Nephron progenitor cell (in vitro differentiated cells): ENCODE measurements at regions not wholly inside any gene's neighbourhood (a gene's known extent, or its start where the extent isn't known, plus 50 kb on each side); places are given as distances from the start of the nearest gene placed in this dataset.

Experiments used
- DNase-seq: peaks from one replicate; pipeline ENCODE4 v3.0.0; 2021
- H3K27ac Mint-ChIP-seq: 2 replicates; pipeline ENCODE4 v1.8.0; 2021; ENCODE audit warnings: mild to moderate bottlenecking, moderate library complexity, mixed read lengths
- H3K27me3 Mint-ChIP-seq: 2 replicates; pipeline ENCODE4 v1.8.0; 2021; ENCODE audit warnings: mild to moderate bottlenecking, low read depth, mixed read lengths; ENCODE audit not compliant: poor library complexity
- H3K36me3 Mint-ChIP-seq: 2 replicates; pipeline ENCODE4 v1.8.0; 2021; ENCODE audit warnings: low read depth, mixed read lengths
- H3K4me1 Mint-ChIP-seq: 2 replicates; pipeline ENCODE4 v1.8.0; 2021; ENCODE audit warnings: mixed read lengths
- H3K4me3 Mint-ChIP-seq: 2 replicates; pipeline ENCODE4 v1.8.0; 2021; ENCODE audit warnings: mild to moderate bottlenecking, moderate library complexity, mixed read lengths
- H3K9me3 Mint-ChIP-seq: 2 replicates; pipeline ENCODE4 v1.8.0; 2021; ENCODE audit warnings: mild to moderate bottlenecking, moderate library complexity, mixed read lengths
- CTCF ChIP-seq: fragments of 200-600 bp; sonication (generic); IDR thresholded peaks from 2 replicates; pipeline ENCODE4 v1.5.0; 2021; ENCODE audit warnings: antibody characterized with exemption

GRCh38 chr2:129129087-129129486, 810.4 kb upstream of the HS6ST1 start:
- Mint-ChIP-seq H3K27me3 (peaks cover 6% of the 10 kb centered on the region), H3K27ac (no peak overlapping the region), H3K9me3 (peaks cover 8% of the 10 kb centered on the region), H3K4me3 (no peak overlapping the region), H3K4me1 (no peaks in the 10 kb centered on the region), H3K36me3 (no peaks in the 10 kb centered on the region)
- TF ChIP-seq CTCF: no peak
- DNase-seq: no peak

- Mint-ChIP-seq H3K27ac (no peak overlapping the region), H3K27me3 (peaks cover 5% of the 10 kb centered on the region), H3K9me3 (peaks cover 9% of the 10 kb centered on the region), H3K4me1 (no peaks in the 10 kb centered on the region), H3K4me3 (no peak overlapping the region), H3K36me3 (no peaks in the 10 kb centered on the region)
- DNase-seq: no peak
- no peak for TF ChIP-seq CTCF
Measured at GRCh38 chr2:129133692-129134641, 815.3 kb upstream of the HS6ST1 start.

GRCh38 chr2:129135017-129135416, 816.3 kb upstream of the HS6ST1 start:
- H3K27me3 Mint-ChIP-seq: peaks cover 3% of the 10 kb centered on the region
- H3K9me3 Mint-ChIP-seq: peaks cover 11% of the 10 kb centered on the region
- TF ChIP-seq CTCF: no peak
- no peak for DNase-seq
- H3K27ac Mint-ChIP-seq: no peak overlapping the region
- no peak overlapping the region for H3K4me3 Mint-ChIP-seq
- H3K4me1 Mint-ChIP-seq: no peaks in the 10 kb centered on the region
- H3K36me3 Mint-ChIP-seq: no peaks in the 10 kb centered on the region

- no peaks in the 10 kb centered on the region for H3K27me3 Mint-ChIP-seq
- H3K9me3 Mint-ChIP-seq: peaks cover 11% of the 10 kb centered on the region
- H3K4me3 Mint-ChIP-seq: no peak overlapping the region
- H3K4me1 Mint-ChIP-seq: peaks cover 6% of the 10 kb centered on the region
- no peak overlapping the region for H3K27ac Mint-ChIP-seq
- H3K36me3 Mint-ChIP-seq: no peaks in the 10 kb centered on the region
- no peak for TF ChIP-seq CTCF
- no peak for DNase-seq
Measured at GRCh38 chr2:129139380-129139779, 820.7 kb upstream of the HS6ST1 start.

GRCh38 chr2:129142465-129142864, 823.8 kb upstream of the HS6ST1 start:
- peaks cover 6% of the 10 kb centered on the region for H3K4me1 Mint-ChIP-seq
- H3K27ac Mint-ChIP-seq: peak overlapping the region; percentile 13
- TF ChIP-seq CTCF: no peak
- H3K9me3 Mint-ChIP-seq: peaks cover 10% of the 10 kb centered on the region
- H3K36me3 Mint-ChIP-seq: no peaks in the 10 kb centered on the region
- no peak overlapping the region for H3K4me3 Mint-ChIP-seq
- DNase-seq: no peak
- no peaks in the 10 kb centered on the region for H3K27me3 Mint-ChIP-seq
